ENCODE measurements at regions not wholly inside any gene's neighbourhood (a gene's known extent, or its start where the extent isn't known, plus 50 kb on each side); places are given as distances from the start of the nearest gene placed in this dataset.
A peak's percentile ranks its signal among the peaks of the same experiment; 100 is the strongest.

GRCh38 chr18:38047820-38048219, 482.2 kb upstream of the CELF4 start:
- DNase-seq = no peak

- DNase-seq = no peak
Observed at GRCh38 chr18:38046651-38047050, 481.1 kb upstream of the CELF4 start.

DNA sequence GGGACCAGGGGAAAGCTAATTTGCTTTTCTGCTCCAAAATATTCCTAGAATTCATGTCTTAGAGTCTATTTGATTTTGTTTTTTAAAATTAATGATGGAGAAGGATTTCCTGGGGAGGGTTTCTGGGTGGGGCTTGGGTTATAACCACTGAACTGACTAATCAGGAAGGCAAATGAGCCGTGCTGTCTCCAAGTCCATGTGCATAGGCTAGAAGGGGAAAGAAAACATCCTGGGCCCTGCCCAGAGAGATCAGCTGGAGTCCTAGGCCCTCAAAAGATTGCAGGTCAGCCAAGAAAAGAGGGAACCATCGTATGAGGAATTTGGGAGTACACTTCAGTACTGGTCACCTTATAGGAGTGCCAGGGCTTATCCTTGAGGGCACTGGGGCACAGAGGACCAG, 480.2 kb upstream of the CELF4 start:
- no peak for DNase-seq

- no peak for DNase-seq
Observed at GRCh38 chr18:38042211-38042890, 476.8 kb upstream of the CELF4 start.

DNA sequence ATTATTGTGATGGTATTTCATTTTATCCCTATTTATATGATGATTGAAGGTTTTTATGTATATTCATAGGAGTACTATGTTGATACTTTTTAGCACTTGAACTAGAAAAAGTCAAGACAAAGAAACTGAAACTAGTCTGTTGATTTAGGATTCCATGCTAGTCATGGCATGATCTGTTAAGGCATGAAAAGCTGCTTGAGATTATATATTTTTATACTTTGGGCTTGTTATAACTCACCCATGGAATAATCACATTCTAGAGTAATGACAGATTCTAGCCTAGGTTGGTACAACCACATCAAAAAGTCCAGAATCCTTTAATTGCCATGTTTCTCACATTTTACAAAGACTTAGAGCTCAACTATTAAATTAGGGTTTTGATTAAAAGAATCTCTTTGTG, 472.6 kb upstream of the CELF4 start:
- no peak for DNase-seq

GRCh38 chr18:38035193-38035592, 469.6 kb upstream of the CELF4 start:
- DNase-seq = no peak

DNA sequence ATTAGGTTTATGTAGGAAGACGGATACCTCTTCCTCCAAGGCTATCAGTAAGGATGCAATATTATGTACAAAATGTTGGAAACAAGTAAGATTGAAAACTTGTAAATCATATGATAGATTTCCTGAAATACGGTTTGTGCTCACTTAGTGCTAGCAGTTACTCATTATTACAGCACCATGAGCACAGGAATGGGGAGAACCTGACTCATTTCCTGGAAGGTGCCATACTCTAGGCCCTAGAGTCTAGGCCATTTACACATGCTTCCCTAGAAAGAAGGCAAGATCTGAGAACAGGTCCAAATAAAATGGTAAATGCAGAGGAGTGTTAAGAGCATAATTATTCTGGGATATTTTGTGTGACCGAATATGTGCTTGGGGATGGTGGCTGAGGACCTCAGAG, 467.7 kb upstream of the CELF4 start:
- DNase-seq = no peak

DNA sequence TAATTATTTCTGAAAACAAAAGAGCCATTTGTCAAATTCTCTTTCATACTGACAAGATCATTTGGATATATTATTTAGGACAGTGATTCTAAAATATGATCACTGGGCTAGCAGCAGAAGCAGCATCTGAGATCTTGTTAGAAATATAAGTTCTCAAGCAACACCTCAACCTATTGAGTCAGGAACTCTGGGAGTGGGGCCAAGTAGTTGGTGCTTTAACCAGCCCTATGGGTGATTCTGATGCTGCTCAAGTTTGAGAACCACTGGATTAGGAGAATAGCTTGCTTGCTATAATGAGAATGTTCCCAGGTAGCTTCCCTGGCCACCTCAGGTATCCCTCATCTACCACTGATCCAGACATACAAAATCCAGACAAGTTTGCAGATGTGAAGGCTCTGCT, 466.9 kb upstream of the CELF4 start:
- no peak for DNase-seq

GRCh38 chr18:38028946-38029345, 463.3 kb upstream of the CELF4 start:
- DNase-seq = no peak

DNA sequence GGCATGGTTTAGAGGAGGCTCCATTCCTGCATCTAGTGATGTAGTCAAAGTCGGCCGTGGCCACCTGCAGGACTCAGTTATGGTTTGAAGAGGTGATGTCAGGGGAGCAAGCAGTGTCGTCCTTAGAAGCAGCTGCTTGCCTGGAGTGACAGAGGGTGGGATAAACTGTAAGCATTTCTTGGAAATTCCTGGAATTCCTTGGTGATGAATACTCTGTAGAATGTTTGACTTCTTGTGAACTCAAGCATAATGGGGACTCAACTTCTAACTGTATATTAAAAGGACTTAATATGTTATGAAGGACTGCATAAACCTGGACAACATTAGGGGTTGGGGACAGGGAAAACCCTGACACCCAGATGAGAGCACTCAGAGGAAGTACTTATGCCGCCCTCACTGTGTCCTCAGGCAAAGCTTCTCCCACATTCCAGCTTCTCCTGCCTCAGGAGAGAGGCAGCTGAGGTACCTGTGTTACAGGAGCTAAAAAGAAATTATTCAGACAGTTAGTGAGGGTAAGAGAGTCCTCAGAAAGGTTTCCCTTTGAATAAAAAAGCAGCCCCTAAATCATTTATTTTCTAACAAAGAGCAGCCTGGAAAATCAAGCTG, 459.9 kb upstream of the CELF4 start:
- no peak for DNase-seq

GRCh38 chr18:38023871-38024270, 458.3 kb upstream of the CELF4 start:
- DNase-seq = no peak

DNA sequence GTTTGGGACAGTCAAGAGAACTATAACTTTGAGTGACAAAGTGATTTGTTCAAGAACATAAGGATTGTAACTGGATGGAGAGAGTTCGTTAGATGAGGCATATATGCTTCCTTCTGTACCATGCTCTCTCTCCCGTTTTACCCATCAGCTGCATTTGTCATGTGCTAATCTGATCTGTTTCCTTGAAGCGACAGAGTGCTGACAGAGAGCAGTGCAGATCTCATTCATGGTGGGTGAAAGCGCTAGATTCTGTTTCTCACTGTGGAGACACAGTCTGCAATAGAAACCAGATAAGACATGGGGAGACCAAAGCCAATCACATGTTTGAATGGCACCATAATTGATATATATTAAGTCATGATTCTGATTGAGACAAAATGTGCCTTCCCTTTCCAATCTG, 456.6 kb upstream of the CELF4 start:
- no peak for DNase-seq

GRCh38 chr18:38019292-38019691, 453.7 kb upstream of the CELF4 start:
- no peak for DNase-seq

- no peak for DNase-seq
Observed at GRCh38 chr18:38010971-38011857, 445.6 kb upstream of the CELF4 start.

DNA sequence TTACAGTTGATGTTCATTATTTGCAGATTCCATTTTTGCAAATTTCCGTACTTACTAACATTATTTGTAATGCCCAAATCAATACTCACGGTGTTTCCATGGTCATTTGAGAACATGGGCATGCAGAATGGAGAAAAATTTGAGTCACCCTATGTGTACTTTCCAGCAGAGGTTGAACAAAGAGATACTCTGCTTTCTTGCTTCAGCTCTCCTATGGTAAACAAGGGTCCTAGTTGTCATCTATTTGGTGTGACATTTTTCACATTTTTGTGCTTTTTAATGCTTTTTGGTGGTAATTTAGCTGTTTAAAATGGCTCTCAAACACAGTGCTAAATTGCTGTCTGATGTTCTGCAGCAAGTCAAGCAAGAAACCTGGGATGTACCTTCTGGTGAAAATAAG, 444.4 kb upstream of the CELF4 start:
- DNase-seq = no peak

GRCh38 chr18:38009320-38009719, 443.7 kb upstream of the CELF4 start:
- DNase-seq = no peak

GRCh38 chr18:38007676-38008330, 442.2 kb upstream of the CELF4 start:
- no peak for DNase-seq

- DNase-seq = no peak
Observed at GRCh38 chr18:38007026-38007425, 441.4 kb upstream of the CELF4 start.

DNA sequence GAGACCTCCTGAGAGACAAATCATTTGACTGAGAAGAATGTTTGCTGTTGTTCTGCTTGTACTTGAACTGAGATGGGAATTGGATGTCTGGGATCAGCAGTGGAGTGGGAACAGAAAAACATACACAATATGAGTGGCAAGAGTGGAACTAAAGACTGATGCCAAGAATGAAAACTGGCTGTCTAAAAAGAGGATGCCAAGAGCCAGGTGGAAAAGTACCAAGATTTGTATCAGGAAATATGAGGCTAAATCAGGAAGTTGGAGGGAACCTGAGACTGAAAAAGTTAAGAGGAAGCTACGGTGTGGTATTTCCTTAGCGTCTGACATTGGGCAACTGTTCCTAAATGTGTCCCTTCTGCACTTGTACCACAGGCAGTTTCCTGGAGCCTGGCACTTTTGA, 440.9 kb upstream of the CELF4 start:
- DNase-seq = no peak

GRCh38 chr18:37997695-37998094, 432.1 kb upstream of the CELF4 start:
- DNase-seq = no peak

GRCh38 chr18:37987901-37988300, 422.3 kb upstream of the CELF4 start:
- DNase-seq = peak; percentile 80

DNA sequence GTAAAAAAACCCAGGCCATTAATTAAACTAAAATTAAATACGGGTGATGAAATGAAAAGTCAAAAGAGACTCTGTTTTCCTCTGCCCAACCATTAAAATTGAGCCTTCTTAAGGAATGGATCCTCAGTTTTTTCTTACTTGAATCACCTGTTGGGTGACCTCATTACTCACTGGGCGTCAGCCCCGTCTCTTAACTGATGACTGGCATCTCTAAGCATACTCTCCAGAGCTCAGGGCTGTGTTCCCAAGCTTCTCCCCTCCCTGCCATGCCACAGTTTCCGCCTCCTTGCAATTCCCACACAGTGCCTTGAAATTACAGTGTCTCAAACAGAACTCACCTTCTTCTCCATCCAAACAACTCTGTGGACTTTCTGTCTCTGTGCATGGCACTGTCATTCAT, 421.1 kb upstream of the CELF4 start:
- no peak for DNase-seq

DNA sequence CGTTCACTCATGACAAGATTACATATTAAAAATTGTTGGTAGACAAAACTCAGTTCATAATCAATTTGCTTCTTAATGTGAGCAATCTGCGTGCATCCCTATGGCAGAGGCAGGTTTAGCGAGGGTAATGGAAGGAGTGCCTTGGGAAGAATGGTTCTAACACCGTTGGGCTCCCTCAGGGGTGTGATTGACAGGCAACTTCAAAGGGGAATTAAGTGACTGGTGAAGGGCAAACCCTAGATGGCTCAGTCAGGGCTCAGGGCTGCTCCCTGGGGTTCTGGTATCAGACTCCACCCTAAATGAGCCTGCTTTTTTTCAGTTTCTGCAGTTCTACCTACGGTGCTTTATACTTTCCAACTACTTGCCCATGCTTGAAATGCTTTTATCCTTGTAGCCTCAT, 419.5 kb upstream of the CELF4 start:
- DNase-seq = no peak

GRCh38 chr18:37980556-37980955, 415.0 kb upstream of the CELF4 start:
- no peak for DNase-seq

Data from NCI-H2081 treated with DMSO at 0.1 percent for 48 hours (cell line).